ENCODE measurements at regions not wholly inside any gene's neighbourhood (a gene's known extent, or its start where the extent isn't known, plus 50 kb on each side); places are given as distances from the start of the nearest gene placed in this dataset.

- DNase-seq (ENCODE audit: low spot score), result no peak
Measured at GRCh38 chr11:23954730-23955129, 542.1 kb upstream of the LUZP2 start.

- no peak for DNase-seq (ENCODE audit: low spot score)
Measured at GRCh38 chr11:23956586-23956985, 540.3 kb upstream of the LUZP2 start.

GRCh38 chr11:23957314-23957713 is 539.5 kb upstream of the LUZP2 start:
- no peak for DNase-seq (ENCODE audit: low spot score)

GRCh38 chr11:23959462-23959861 is 537.4 kb upstream of the LUZP2 start:
- DNase-seq (ENCODE audit: low spot score), result no peak

GRCh38 chr11:23961503-23962338 is 535.1 kb upstream of the LUZP2 start:
- DNase-seq (ENCODE audit: low spot score), result no peak

GRCh38 chr11:23973244-23973643 is 523.6 kb upstream of the LUZP2 start:
- no peak for DNase-seq (ENCODE audit: low spot score)

- no peak for DNase-seq (ENCODE audit: low spot score)
Measured at GRCh38 chr11:23974051-23974450, 522.8 kb upstream of the LUZP2 start.

- no peak for DNase-seq (ENCODE audit: low spot score)
Measured at GRCh38 chr11:23974601-23975000, 522.3 kb upstream of the LUZP2 start.

GRCh38 chr11:23976426-23976825 is 520.4 kb upstream of the LUZP2 start:
- DNase-seq (ENCODE audit: low spot score), result no peak

- no peak for DNase-seq (ENCODE audit: low spot score)
Measured at GRCh38 chr11:23976841-23977271, 520.0 kb upstream of the LUZP2 start.

- DNase-seq (ENCODE audit: low spot score), result no peak
Measured at GRCh38 chr11:23988381-23989006, 508.4 kb upstream of the LUZP2 start.

- DNase-seq (ENCODE audit: low spot score), result no peak
Measured at GRCh38 chr11:23990346-23991164, 506.3 kb upstream of the LUZP2 start.

GRCh38 chr11:23991165-23991539 is 505.7 kb upstream of the LUZP2 start:
- no peak for DNase-seq (ENCODE audit: low spot score)

GRCh38 chr11:23995891-23996290 is 501.0 kb upstream of the LUZP2 start:
- no peak for DNase-seq (ENCODE audit: low spot score)

- no peak for DNase-seq (ENCODE audit: low spot score)
Measured at GRCh38 chr11:23997356-23997755, 499.5 kb upstream of the LUZP2 start.

- no peak for DNase-seq (ENCODE audit: low spot score)
Measured at GRCh38 chr11:24005202-24005876, 491.5 kb upstream of the LUZP2 start.

GRCh38 chr11:24043842-24044241 is 453.0 kb upstream of the LUZP2 start:
- DNase-seq (ENCODE audit: low spot score), result no peak

- no peak for DNase-seq (ENCODE audit: low spot score)
Measured at GRCh38 chr11:24046731-24047130, 450.1 kb upstream of the LUZP2 start.

- DNase-seq (ENCODE audit: low spot score), result no peak
Measured at GRCh38 chr11:24056051-24056450, 440.8 kb upstream of the LUZP2 start.

- DNase-seq (ENCODE audit: low spot score), result no peak
Measured at GRCh38 chr11:24060125-24060524, 436.7 kb upstream of the LUZP2 start.

GRCh38 chr11:24064309-24064903 is 432.4 kb upstream of the LUZP2 start:
- DNase-seq (ENCODE audit: low spot score), result no peak

GRCh38 chr11:24068197-24068596 is 428.7 kb upstream of the LUZP2 start:
- no peak for DNase-seq (ENCODE audit: low spot score)

All from NAMALWA (cell line).